CD14-positive monocyte (primary cell): ENCODE measurements at regions not wholly inside any gene's neighbourhood (a gene's known extent, or its start where the extent isn't known, plus 50 kb on each side); places are given as distances from the start of the nearest gene placed in this dataset.

Source experiments
- DNase-seq, 3 donors: peaks; one replicate each; pipeline ENCODE4 v3.0.0-alpha.2; 2011 to 2022
- H2AFZ ChIP-seq: 2 replicates; pipeline ENCODE4 v1.6.0; 2012; ENCODE audit warnings: mild to moderate bottlenecking, low read depth, low read length, inconsistent platforms; ENCODE audit not compliant: insufficient read depth, poor library complexity, severe bottlenecking
- H3K27ac ChIP-seq, 2 donors: 1 replicate in 1 of 2; 2 replicates in 1 of 2; pipeline ENCODE4 v1.5.1; 2012 to 2013; ENCODE audit warnings: low read length in 2 of 2, control low read depth in 1 of 2, inconsistent platforms in 1 of 2, low read depth in 1 of 2, mild to moderate bottlenecking in 1 of 2
- H3K27me3 ChIP-seq, 2 donors: one replicate each; pipeline versions ENCODE4 v1.6.0 to v1.6.1; 2011 to 2013; ENCODE audit warnings: low read length in 2 of 2; ENCODE audit not compliant: control insufficient read depth in 2 of 2, insufficient read depth in 2 of 2
- H3K36me3 ChIP-seq, 2 donors: replicated peaks in 1 of 2; 1 replicate in 1 of 2; 2 replicates in 1 of 2; pipeline versions ENCODE4 v1.5.1 to v1.6.1; 2012 to 2013; ENCODE audit warnings: low read length in 2 of 2, control low read depth in 1 of 2, inconsistent platforms in 1 of 2, mild to moderate bottlenecking in 1 of 2; ENCODE audit not compliant: insufficient read depth in 2 of 2, control insufficient read depth in 1 of 2
- H3K4me1 ChIP-seq, 2 donors: 1 replicate in 1 of 2; 2 replicates in 1 of 2; pipeline versions ENCODE4 v1.5.1 to v1.6.1; 2012 to 2013; ENCODE audit warnings: low read length in 2 of 2, control low read depth in 1 of 2, inconsistent platforms in 1 of 2, mild to moderate bottlenecking in 1 of 2, moderate library complexity in 1 of 2; ENCODE audit not compliant: insufficient read depth in 2 of 2, control insufficient read depth in 1 of 2
- H3K4me2 ChIP-seq: replicated peaks from 2 replicates; pipeline ENCODE3; 2012; ENCODE audit warnings: low read length, moderate library complexity, mild to moderate bottlenecking; ENCODE audit not compliant: poor library complexity, severe bottlenecking; ENCODE audit errors: extremely low read depth
- H3K4me3 ChIP-seq, 3 experiments: fragments of 200-600 bp in 1 of 3; sonication (generic) in 1 of 3; replicated peaks in 1 of 3; 1 replicate in 2 of 3; 2 replicates in 1 of 3; pipeline ENCODE4 v1.5.1; 2011 to 2013; ENCODE audit warnings: low read length in 3 of 3, mild to moderate bottlenecking in 3 of 3, control low read depth in 2 of 3, low read depth in 2 of 3, inconsistent platforms in 1 of 3, moderate library complexity in 1 of 3
- H3K79me2 ChIP-seq: 2 replicates; pipeline ENCODE4 v1.6.0; 2012; ENCODE audit warnings: mild to moderate bottlenecking, control low read depth, inconsistent platforms, low read length, moderate library complexity; ENCODE audit not compliant: insufficient read depth
- H3K9ac ChIP-seq: 2 replicates; pipeline ENCODE4 v1.6.0; 2017; ENCODE audit warnings: low read length, mild to moderate bottlenecking; ENCODE audit not compliant: insufficient read depth, poor library complexity, severe bottlenecking
- H3K9me3 ChIP-seq, 2 donors: replicated peaks in 1 of 2; 1 replicate in 1 of 2; 2 replicates in 1 of 2; pipeline versions ENCODE4 v1.5.1 to v1.6.1; 2012 to 2013; ENCODE audit warnings: low read length in 2 of 2, control low read depth in 1 of 2; ENCODE audit not compliant: control insufficient read depth in 1 of 2, insufficient read depth in 1 of 2
- H4K20me1 ChIP-seq: 2 replicates; pipeline ENCODE4 v1.6.0; 2012; ENCODE audit warnings: mild to moderate bottlenecking, low read length, control low read depth, moderate library complexity; ENCODE audit not compliant: insufficient read depth
- H3K27ac Mint-ChIP-seq, 7 donors: one replicate each; pipeline ENCODE4 v1.8.0; 2020; ENCODE audit warnings: mild to moderate bottlenecking in 7 of 7, mixed read lengths in 7 of 7, moderate library complexity in 6 of 7, inconsistent platforms in 2 of 7
- H3K27me3 Mint-ChIP-seq, 3 donors: one replicate each; pipeline ENCODE4 v1.8.0; 2021 to 2022; ENCODE audit warnings: low read depth in 3 of 3, mild to moderate bottlenecking in 3 of 3, mixed read lengths in 3 of 3, moderate library complexity in 3 of 3, inconsistent platforms in 1 of 3
- H3K36me3 Mint-ChIP-seq, 2 donors: one replicate each; pipeline ENCODE4 v1.8.0; 2020; ENCODE audit warnings: mixed read lengths in 2 of 2, inconsistent platforms in 1 of 2, mild to moderate bottlenecking in 1 of 2
- H3K4me1 Mint-ChIP-seq: one replicate; pipeline ENCODE4 v1.8.0; 2020; ENCODE audit warnings: mild to moderate bottlenecking, mixed read lengths
- H3K4me3 Mint-ChIP-seq, 2 donors: one replicate each; pipeline ENCODE4 v1.8.0; 2020; ENCODE audit warnings: mild to moderate bottlenecking in 2 of 2, mixed read lengths in 2 of 2, moderate library complexity in 1 of 2
- H3K9me3 Mint-ChIP-seq, 7 donors: one replicate each; pipeline ENCODE4 v1.8.0; 2020 to 2022; ENCODE audit warnings: mixed read lengths in 7 of 7, mild to moderate bottlenecking in 6 of 7, moderate library complexity in 6 of 7, inconsistent platforms in 2 of 7
- CTCF ChIP-seq: fragments of 200-600 bp; IDR thresholded peaks from one replicate; pipeline ENCODE4 v1.8.0; 2022; ENCODE audit warnings: antibody characterized with exemption, mild to moderate bottlenecking
- WGBS: methylation state at CpG from one replicate; pipeline ENCODE4 v1.1.5; 2013; ENCODE audit warnings: missing lambda C conversion rate; ENCODE audit not compliant: insufficient coverage; 5-methylcytosine and 5-hydroxymethylcytosine counted together
- intact Hi-C, 2 donors: fragments of 100-400 bp; cut with micrococcal nuclease; formaldehyde crosslinking; loops; one replicate each; pipeline versions ENCODE4 v1.15.0 to v1.15.1; 2023

GRCh38 chr12:91582811-91583210 lies 400.2 kb upstream of the DCN start:
- Mint-ChIP-seq H3K4me3 (no peak overlapping the region), H3K4me1 (peaks cover under 1% of the 10 kb centered on the region), H3K27me3 (peaks cover 0 to 2% (median 0%) of the 10 kb centered on the region in 3 donors), H3K36me3 (no peaks in the 10 kb centered on the region), H3K27ac (no peak overlapping the region), H3K9me3 (peaks cover 0 to 2% (median 0%) of the 10 kb centered on the region in 7 donors)
- H3K9me3 ChIP-seq: no peaks in the 10 kb centered on the region
- no peak for TF ChIP-seq CTCF
- no peak overlapping the region for H2AFZ ChIP-seq
- no CpG with 5 or more reads among the region's 3 CpGs for WGBS
- no peak overlapping the region for H3K9ac ChIP-seq
- H3K27ac ChIP-seq: no peak overlapping the region
- H3K36me3 ChIP-seq: no peaks in the 10 kb centered on the region
- H3K27me3 ChIP-seq: no peaks in the 10 kb centered on the region
- H3K4me1 ChIP-seq: no peaks in the 10 kb centered on the region
- H4K20me1 ChIP-seq: no peaks in the 10 kb centered on the region
- DNase-seq: no peak
- H3K4me3 ChIP-seq: no peak overlapping the region
- H3K4me2 ChIP-seq: no peak overlapping the region
- H3K79me2 ChIP-seq: no peaks in the 10 kb centered on the region
- intact Hi-C loops: no loop called here

GRCh38 chr12:91579516-91580263 lies 397.1 kb upstream of the DCN start:
- Histone ChIP-seq H3K27ac (no peak overlapping the region), H2AFZ (no peak overlapping the region), H3K9me3 (no peaks in the 10 kb centered on the region), H3K4me2 (no peak overlapping the region), H3K4me3 (no peak overlapping the region), H3K79me2 (no peaks in the 10 kb centered on the region), H3K4me1 (no peaks in the 10 kb centered on the region), H3K27me3 (no peaks in the 10 kb centered on the region), H3K9ac (no peak overlapping the region), H4K20me1 (no peaks in the 10 kb centered on the region), H3K36me3 (no peaks in the 10 kb centered on the region)
- Mint-ChIP-seq H3K9me3 (peaks cover 0 to 2% (median 0%) of the 10 kb centered on the region in 7 donors), H3K27ac (no peak overlapping the region), H3K4me3 (no peak overlapping the region), H3K36me3 (no peaks in the 10 kb centered on the region), H3K27me3 (peaks cover 0 to 2% (median 0%) of the 10 kb centered on the region in 3 donors), H3K4me1 (peaks cover 3% of the 10 kb centered on the region)
- TF ChIP-seq CTCF: no peak
- WGBS: no CpG with 5 or more reads among the region's 3 CpGs
- DNase-seq: no peak
- intact Hi-C loops: no loop called here
